ENCODE measurements at regions not wholly inside any gene's neighbourhood (a gene's known extent, or its start where the extent isn't known, plus 50 kb on each side); places are given as distances from the start of the nearest gene placed in this dataset.

- no peak for TF ChIP-seq ZNF462 (CRISPR knock-in tag; IDR thresholded peaks at IDR 0.05)
- TF ChIP-seq REST (IDR thresholded peaks at IDR 0.05; ENCODE audit: unreplicated experiment), result no peak
Observed at GRCh38 chr16:9516444-9516843, 425.0 kb downstream of the HAPSTR1 start (continued).

- ATAC-seq (no peak), DNase-seq (ENCODE audit: low spot score) (no peak)
- no peak overlapping the region for H3K27ac Mint-ChIP-seq
- peaks cover 11% of the 10 kb centered on the region for H3K4me1 Mint-ChIP-seq
- Histone ChIP-seq H3K4me1 (ENCODE audit: insufficient read depth) (peaks cover 10% of the 10 kb centered on the region), H4K20me1 (replicated peaks; ENCODE audit: insufficient read depth) (no peaks in the 10 kb centered on the region), H3K27ac (ENCODE audit: low read depth) (no peak overlapping the region), H3K9me2 (ENCODE audit: insufficient read depth) (peaks cover 14% of the 10 kb centered on the region), H3K4me2 (no peak overlapping the region), H3K4me3 (no peak overlapping the region), H3K79me2 (replicated peaks; ENCODE audit: insufficient read depth) (no peaks in the 10 kb centered on the region), H3F3A (replicated peaks; ENCODE audit: low read depth) (no peaks in the 10 kb centered on the region), H3K27me3 (ENCODE audit: insufficient read depth) (no peaks in the 10 kb centered on the region), H3K36me3 (ENCODE audit: insufficient read depth) (no peaks in the 10 kb centered on the region; the same call in 1 of the 2 replicates), H2AFZ (peak overlapping the region; percentile 85; the same call in 1 of the 2 replicates)
- no peaks in the 10 kb centered on the region for H3K27me3 Mint-ChIP-seq (ENCODE audit: insufficient read depth, low read depth, poor library complexity)
- peaks cover 4% of the 10 kb centered on the region; the same call in 1 of the 3 replicates for H3K9me3 Mint-ChIP-seq
- no peak overlapping the region for H3K4me3 Mint-ChIP-seq
- peaks cover 6% of the 10 kb centered on the region; the same call in 1 of the 3 replicates for H3K36me3 Mint-ChIP-seq (ENCODE audit: low read depth)
- TF ChIP-seq ZNF462 (CRISPR knock-in tag; IDR thresholded peaks at IDR 0.05), result no peak
- no peak for TF ChIP-seq CREB1 (CRISPR knock-in tag; IDR thresholded peaks at IDR 0.05; ENCODE audit: low read depth)
- no peak for TF ChIP-seq NANOG (IDR thresholded peaks at IDR 0.05; ENCODE audit: borderline replicate concordance)
- no peak for TF ChIP-seq ZNF331 (CRISPR knock-in tag; IDR thresholded peaks at IDR 0.05; ENCODE audit: low read depth)
Observed at GRCh38 chr16:9518051-9518450, 426.6 kb downstream of the HAPSTR1 start.
